GM19238 (cell line): ENCODE measurements at regions not wholly inside any gene's neighbourhood (a gene's known extent, or its start where the extent isn't known, plus 50 kb on each side); places are given as distances from the start of the nearest gene placed in this dataset.

Source experiments
- DNase-seq: peaks from one replicate; pipeline ENCODE4 v3.0.0; 2011; ENCODE audit warnings: low spot score; ENCODE audit not compliant: insufficient read length

DNA sequence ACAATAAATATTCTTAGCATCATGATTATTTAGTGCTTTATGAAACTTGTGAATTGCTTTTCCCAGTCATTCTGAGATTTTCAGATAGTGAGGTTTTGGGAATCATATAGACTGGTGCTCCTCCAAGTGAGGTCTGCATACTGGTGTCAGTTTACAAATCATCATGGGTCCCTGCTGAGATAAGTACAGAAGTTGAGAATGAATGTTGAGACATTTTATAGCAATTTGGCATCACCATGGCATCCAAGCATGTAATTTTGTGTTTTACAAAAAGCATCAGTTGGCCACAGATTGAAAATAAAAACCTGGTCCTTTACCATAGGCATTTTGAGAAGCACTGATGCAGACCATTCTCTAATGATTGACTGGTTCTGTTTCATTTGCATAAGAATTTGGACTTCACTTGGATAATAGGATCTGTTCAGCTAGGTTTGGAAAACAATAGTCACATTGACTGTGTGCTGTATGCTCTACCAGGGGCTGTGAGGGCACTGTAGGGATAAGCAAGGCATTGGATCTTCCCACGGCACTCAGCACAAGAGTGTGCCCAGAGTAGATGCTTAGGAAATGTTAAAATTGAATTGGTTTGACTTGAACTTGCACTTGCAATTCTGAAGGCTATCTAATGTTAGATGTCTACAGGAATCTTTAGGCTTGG is 79.0 kb upstream of the JUN start:
- DNase-seq = no peak

DNA sequence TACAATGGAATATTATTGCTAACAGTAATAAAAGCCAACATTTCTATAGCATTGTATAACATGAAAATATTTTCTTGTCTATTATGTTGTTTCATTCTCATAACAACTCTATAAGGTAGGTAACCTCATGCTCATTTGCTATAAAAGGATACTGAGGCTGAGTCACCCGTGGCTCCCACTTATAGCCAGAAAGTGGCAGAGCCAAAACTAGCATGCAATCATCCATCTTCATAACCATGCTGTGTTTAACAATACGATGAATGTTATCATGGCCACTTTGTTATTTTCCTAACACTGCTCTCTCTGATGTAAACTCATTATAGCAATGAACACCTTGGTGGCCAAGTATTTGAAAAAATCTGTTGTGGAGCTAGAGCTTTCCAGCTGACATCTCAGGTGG is 80.8 kb upstream of the JUN start:
- DNase-seq = no peak

DNA sequence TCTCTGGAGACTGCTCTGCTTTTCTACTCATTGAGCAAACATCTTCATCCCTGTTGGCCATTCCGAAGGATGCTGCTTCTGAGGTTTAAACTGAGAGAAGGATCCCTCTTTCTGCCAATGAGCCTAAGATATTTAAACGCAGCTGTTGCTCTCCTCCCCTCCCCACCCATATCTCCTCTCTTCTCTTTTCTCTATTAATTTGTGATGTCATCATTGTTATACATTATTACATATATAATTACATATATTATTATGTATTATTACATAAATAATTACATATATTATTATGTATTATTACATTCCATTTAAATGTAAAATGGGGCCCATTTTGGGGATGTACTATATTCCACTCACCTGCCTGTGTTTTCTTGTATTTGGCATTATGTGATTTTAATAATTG is 82.7 kb upstream of the JUN start:
- no peak for DNase-seq

- DNase-seq = no peak
These were observed 85.9 kb upstream of the JUN start for GRCh38 chr1:58869638-58870297.

GRCh38 chr1:58870298-58870676 is 86.4 kb upstream of the JUN start:
- DNase-seq = no peak

DNA sequence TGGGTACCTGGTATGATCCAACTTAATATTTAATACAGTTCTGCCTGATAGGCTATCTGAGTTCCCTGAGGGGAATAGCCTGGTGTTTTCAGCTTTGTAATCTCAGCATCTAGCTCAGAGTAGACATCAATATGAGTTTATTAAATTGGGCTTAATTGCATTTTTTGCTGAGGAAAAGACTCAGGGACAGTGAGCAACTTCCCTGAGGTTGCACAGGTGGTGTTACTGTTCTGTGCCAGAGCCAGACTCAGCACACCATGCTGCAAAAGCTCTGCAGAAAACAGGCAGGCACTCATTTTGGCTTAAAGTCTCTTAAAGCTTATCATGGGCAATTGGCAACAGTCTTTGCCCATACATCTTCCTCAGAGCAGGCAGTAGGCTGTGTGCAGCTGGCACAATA is 90.5 kb upstream of the JUN start:
- DNase-seq = no peak

GRCh38 chr1:58874757-58875755 is 91.2 kb upstream of the JUN start:
- no peak for DNase-seq

DNA sequence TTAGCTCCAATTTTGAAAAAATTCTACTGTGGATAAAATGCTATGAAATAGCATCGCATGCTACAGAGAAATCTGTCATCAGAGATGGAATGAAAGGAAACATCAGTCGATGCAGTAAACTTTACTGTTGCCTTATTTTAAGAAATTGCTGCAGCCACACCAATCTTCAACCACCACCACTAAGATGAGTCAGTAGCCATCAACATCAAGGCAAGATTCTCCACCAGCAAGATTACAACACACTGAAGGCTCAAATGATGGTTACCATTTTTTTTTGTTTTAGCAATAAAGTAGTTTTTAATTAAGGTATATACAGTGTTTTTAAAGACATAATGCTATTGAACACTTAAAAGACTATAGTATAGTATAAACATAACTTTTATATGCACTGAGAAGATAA is 95.6 kb upstream of the JUN start:
- no peak for DNase-seq

DNA sequence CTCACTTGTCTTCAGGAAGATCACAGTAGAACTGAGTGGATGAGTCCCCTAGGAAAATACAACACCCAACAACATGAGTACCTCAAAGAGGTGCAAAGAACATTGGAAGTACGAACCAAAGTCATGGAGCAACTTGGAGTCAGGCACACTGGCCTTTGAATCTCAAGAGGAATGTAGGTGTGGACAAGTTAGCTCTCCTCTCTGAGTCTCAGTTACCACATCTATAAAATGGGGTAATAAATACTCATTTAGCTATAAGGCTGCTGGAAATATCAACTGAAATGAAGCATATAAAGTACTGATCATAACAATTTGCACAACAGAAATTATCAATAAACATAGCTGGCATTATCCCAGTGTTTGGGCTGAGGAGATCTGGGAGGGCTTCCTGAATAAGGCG is 96.7 kb upstream of the JUN start:
- no peak for DNase-seq

- DNase-seq = no peak
These were observed 97.7 kb upstream of the JUN start for GRCh38 chr1:58881471-58881994.

DNA sequence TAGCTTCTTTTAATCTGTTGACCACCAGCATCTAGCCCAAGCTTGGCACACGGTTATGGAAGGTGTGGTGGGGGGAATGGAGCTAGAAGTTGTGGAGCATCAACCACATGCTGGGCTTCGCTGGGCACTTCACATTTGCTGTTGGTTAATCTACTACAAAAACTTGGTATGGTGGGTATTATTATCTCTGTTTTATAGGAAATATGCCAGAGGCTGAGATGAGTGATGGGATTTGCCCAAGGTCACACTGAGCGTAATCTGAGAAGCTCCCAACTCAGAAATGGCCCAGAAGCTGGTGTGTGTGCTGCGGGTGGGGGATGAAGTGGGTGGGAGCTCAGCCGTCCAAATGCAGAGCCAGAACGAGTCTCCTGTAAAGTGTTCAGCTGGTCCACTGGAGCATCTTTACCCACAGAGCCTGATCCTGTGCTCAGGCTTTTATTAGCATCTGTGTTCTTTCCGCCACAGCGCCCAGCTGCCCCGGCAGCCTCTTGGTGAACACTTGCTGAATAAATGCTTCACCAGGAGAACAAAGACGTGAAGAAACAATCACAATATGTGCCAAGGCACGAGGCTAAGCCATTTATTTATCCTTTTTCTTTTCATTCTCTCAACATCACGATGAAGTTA is 98.6 kb upstream of the JUN start:
- DNase-seq = no peak

DNA sequence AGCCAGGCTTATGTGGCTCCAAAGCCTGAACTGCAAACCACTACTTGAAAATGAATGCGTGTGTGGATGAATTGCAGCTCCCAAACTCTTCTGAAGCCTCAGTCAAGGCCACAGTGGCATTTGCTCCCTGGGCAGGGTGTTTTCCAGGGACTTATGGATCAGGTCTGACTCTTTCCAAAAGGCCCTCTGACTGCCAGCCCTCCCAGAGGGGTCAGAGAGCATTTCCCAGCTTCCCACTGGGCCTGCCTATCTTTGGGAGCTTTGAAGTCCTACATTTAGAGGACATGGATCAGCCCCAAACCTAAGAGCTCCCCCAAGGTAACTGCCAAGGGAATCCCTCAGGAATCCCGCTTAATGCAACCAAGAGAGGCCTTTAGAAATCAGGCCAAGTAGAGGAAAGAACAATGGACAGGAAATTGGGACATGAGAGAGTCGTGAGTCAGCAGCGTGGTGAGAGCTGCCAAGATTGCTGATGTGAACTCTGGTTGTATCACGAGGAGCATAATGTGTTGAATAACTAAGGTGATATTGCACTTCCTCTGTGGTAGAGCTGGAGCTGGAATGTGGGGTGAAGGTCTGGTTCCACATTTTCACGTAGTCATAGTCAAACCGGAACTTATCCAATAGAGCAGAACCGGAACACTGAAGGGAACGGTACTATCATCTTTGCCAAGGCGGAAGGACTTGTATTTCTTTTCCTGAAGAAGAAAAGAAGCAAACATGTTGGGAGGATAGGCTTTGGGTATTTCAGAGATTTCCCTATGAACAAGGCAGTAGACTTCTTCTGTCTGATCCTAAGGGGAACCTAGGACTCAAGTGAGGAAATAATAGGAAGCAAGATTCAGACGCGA is 99.4 kb upstream of the JUN start:
- no peak for DNase-seq

DNA sequence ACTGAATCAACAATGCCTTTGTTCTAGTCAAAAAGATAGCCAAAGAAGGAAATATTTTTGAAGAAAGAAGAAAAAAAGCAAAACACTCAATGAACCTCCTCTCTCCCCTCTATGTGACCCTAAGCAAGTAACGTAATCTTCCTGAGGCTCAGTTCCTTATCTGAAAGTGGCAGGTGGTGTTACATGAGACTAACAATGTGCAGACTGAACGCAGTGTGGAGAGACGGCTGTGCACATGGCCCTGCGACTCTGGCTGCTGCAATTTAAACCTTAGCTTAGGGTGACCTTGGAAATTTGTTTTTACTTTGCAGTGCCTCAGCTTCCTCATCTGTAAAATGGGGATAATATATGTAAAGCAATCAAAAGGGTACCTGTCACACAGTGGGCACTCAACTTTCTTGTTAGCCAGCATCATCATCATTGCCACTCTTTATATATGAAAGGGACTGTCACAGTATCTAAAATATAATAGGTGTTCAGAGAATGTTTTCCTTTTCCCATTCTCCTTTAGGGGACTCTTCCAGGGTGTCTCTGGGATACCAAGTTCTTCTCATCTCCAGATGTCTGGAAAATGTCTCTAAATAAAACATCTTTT is 100.1 kb upstream of the JUN start:
- no peak for DNase-seq

- DNase-seq = no peak
These were observed 101.1 kb upstream of the JUN start for GRCh38 chr1:58884706-58885661.

- no peak for DNase-seq
These were observed 102.2 kb upstream of the JUN start for GRCh38 chr1:58885998-58886397.

GRCh38 chr1:58886611-58887010 is 102.8 kb upstream of the JUN start:
- no peak for DNase-seq

- no peak for DNase-seq
These were observed 103.2 kb upstream of the JUN start for GRCh38 chr1:58887059-58887458.

- DNase-seq = no peak
These were observed 105.0 kb upstream of the JUN start for GRCh38 chr1:58888833-58889232.

DNA sequence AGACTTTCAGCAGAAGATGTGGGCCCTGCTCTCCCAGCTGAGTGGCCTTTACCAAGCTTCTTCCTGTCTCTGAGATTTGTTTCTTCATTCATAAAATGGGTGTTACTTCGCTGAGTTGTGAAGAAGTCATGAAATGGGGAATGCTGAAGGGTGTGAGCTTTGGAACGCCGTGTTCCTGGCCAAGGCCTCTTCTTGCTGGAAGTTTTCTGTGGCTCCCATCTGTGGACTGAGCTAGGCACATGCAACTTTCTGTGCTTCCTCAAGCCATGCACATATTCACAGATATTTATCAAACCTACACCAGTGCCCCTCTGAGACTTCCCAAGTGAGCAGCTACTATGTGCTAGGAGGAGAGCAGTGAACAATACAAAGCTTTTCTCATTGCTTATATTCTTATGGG is 106.3 kb upstream of the JUN start:
- DNase-seq = no peak
